C4-2B (cell line): ENCODE measurements at regions not wholly inside any gene's neighbourhood (a gene's known extent, or its start where the extent isn't known, plus 50 kb on each side); places are given as distances from the start of the nearest gene placed in this dataset.

ENCODE experiments used
- H3K27ac ChIP-seq: fragments of 450-650 bp; 2 replicates; pipeline ENCODE4 v1.5.1; 2017
- CTCF ChIP-seq: fragments of 450-650 bp; conservative IDR thresholded peaks from 2 replicates; pipeline ENCODE4 v1.5.1; 2017; ENCODE audit warnings: mild to moderate bottlenecking
- ZFX ChIP-seq: fragments of 450-650 bp; IDR thresholded peaks from 2 replicates; pipeline ENCODE4 v1.6.1; 2017

- H3K27ac ChIP-seq: no peak overlapping the region
- TF ChIP-seq CTCF (no peak), ZFX (no peak)
Measured at GRCh38 chr1:96060621-96061020, 661.0 kb upstream of the PTBP2 start.

- H3K27ac ChIP-seq: no peak overlapping the region
- TF ChIP-seq CTCF (no peak), ZFX (no peak)
Measured at GRCh38 chr1:96072021-96072420, 649.6 kb upstream of the PTBP2 start.

GRCh38 chr1:96073100-96073499, 648.5 kb upstream of the PTBP2 start:
- TF ChIP-seq ZFX (no peak), CTCF (no peak)
- no peak overlapping the region for H3K27ac ChIP-seq

- H3K27ac ChIP-seq: no peak overlapping the region
- TF ChIP-seq ZFX (no peak), CTCF (no peak)
Measured at GRCh38 chr1:96074422-96074821, 647.2 kb upstream of the PTBP2 start.

- H3K27ac ChIP-seq: no peak overlapping the region
- no peak for TF ChIP-seq ZFX
- TF ChIP-seq CTCF: no peak
Measured at GRCh38 chr1:96074876-96075577, 646.6 kb upstream of the PTBP2 start.

GRCh38 chr1:96075704-96076455, 645.7 kb upstream of the PTBP2 start:
- TF ChIP-seq CTCF (no peak), ZFX (no peak)
- no peak overlapping the region for H3K27ac ChIP-seq

GRCh38 chr1:96076589-96076988, 645.0 kb upstream of the PTBP2 start:
- no peak for TF ChIP-seq CTCF
- no peak for TF ChIP-seq ZFX
- H3K27ac ChIP-seq: no peak overlapping the region
